ENCODE measurements at regions not wholly inside any gene's neighbourhood (a gene's known extent, or its start where the extent isn't known, plus 50 kb on each side); places are given as distances from the start of the nearest gene placed in this dataset.

- DNase-seq (ENCODE audit: low read depth): no peak
- no peak overlapping the region for H3K4me3 ChIP-seq (ENCODE audit: control insufficient read depth, low read depth, low read length)
- TF ChIP-seq, protein P1, sequence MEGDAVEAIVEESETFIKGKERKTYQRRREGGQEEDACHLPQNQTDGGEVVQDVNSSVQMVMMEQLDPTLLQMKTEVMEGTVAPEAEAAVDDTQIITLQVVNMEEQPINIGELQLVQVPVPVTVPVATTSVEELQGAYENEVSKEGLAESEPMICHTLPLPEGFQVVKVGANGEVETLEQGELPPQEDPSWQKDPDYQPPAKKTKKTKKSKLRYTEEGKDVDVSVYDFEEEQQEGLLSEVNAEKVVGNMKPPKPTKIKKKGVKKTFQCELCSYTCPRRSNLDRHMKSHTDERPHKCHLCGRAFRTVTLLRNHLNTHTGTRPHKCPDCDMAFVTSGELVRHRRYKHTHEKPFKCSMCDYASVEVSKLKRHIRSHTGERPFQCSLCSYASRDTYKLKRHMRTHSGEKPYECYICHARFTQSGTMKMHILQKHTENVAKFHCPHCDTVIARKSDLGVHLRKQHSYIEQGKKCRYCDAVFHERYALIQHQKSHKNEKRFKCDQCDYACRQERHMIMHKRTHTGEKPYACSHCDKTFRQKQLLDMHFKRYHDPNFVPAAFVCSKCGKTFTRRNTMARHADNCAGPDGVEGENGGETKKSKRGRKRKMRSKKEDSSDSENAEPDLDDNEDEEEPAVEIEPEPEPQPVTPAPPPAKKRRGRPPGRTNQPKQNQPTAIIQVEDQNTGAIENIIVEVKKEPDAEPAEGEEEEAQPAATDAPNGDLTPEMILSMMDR (conservative IDR thresholded peaks at IDR 0.05; ENCODE audit: control insufficient read depth, insufficient read depth, low read depth, low read length): no peak
Measured at GRCh38 chr14:63781686-63782085, 53.8 kb upstream of the SGPP1 start.

DNA sequence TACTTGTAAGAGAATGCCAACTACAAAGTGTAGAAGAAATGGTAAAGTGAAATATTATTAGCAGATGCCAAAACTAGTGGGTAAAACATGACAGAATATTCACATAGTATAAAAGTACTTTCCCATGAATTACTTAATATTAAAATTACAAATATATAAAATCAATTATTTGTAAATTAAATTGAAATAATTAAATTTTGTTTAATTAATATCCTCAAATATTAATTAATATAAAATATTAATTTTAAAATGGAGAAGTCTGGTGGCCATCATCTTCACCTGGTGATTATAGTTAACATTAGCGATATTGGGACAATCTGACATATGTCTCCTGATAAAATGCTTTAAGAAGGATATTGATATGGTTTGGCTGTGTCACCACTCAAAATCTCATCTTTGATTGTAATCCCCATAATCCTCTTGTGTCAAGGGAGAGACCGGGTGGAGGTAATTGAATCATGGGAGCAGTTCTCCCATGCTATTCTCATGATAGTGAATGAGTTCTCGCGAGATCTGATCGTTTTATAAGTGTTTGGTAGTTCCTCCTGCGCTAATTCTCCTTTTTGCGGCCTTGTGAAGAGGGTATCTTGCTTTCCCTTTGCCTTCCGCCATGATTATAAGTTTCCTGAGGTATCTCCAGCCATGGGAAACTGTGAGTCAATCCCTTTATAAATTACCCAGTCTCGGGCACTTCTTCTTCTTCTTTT, 55.0 kb upstream of the SGPP1 start:
- no peak overlapping the region for H3K4me3 ChIP-seq (ENCODE audit: control insufficient read depth, low read depth, low read length)
- TF ChIP-seq, protein P1 (conservative IDR thresholded peaks at IDR 0.05; ENCODE audit: control insufficient read depth, insufficient read depth, low read depth, low read length): no peak
- DNase-seq (ENCODE audit: low read depth): no peak

DNA sequence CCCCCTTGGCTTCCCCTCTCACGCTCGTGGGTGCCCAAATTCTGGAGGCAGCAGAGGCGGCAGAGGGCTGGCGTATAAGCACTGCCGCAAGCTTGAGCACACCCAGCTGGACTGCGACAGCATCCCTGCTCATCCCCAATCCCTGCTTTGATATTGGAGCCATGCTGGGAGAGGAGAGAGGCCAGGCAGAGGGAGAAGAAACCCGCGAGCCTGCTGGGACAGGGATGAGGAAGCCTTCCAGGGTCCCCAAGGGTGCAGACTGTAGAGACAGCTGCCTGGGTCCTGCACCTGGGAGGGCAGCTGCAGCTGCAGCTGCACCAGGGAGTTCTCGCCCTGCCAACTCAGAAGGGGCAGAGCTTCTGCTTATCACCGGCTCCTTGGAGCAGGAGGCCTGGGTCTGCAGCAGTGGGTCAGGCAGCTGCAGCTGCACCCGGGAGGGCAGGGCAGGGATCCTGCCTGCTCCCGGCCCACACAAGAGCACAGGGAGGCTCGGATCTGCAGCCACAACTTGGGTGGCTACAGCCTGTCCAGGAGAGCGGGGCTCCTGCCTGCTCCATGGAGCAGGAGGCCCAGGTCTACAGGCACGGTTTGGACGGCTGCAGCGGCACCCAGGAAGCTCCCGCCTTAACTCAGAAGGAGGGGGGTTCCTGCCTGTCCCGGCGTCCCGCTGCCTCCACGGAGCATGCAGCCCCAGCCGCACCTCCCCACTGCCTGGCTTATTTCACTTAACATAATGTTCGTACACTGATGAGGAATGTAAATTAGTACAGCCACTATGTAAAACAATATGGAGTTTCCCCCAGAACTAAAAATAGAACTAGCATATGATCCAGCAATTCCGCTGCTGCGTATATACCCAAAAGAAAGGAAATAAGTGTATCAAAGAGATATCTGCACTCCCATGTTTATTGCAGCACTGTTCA, 60.4 kb upstream of the SGPP1 start:
- TF ChIP-seq, protein P1 (conservative IDR thresholded peaks at IDR 0.05; ENCODE audit: control insufficient read depth, insufficient read depth, low read depth, low read length): no peak
- DNase-seq (ENCODE audit: low read depth): no peak

GRCh38 chr14:63793376-63793775, 59.4 kb upstream of the SYNE2 start:
- TF ChIP-seq, protein P1 (conservative IDR thresholded peaks at IDR 0.05; ENCODE audit: control insufficient read depth, insufficient read depth, low read depth, low read length): no peak
- no peak overlapping the region for H3K4me3 ChIP-seq (ENCODE audit: control insufficient read depth, low read depth, low read length)
- DNase-seq (ENCODE audit: low read depth): no peak

More for the DNA sequence above, 60.4 kb upstream of the SGPP1 start:
- H3K4me3 ChIP-seq (ENCODE audit: control insufficient read depth, low read depth, low read length): no peak overlapping the region

GRCh38 chr14:63795532-63795931, 57.3 kb upstream of the SYNE2 start:
- no peak overlapping the region for H3K4me3 ChIP-seq (ENCODE audit: control insufficient read depth, low read depth, low read length)
- peak; percentile 11 for DNase-seq (ENCODE audit: low read depth)
- TF ChIP-seq, protein P1 (conservative IDR thresholded peaks at IDR 0.05; ENCODE audit: control insufficient read depth, insufficient read depth, low read depth, low read length): no peak

DNA sequence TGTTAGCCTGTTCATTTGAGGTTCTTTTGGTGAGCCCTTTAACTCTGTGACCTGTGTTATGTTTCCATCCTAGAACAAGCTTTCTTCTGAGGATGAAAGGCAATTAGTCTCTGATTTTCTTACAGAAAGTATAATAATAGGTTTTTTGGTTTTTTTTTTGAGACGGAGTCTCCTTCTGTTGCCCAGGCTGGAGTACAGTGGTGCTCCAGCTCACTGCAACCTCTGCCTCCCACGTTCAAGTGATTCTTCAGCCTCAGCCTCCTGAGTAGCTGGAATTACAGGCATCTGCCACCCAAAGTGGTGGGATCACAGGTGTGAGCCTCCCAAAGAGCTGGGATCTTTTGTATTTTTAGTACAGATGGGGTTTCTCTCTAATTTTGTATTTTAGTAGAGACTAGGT, 52.7 kb upstream of the SYNE2 start:
- TF ChIP-seq, protein P1 (conservative IDR thresholded peaks at IDR 0.05; ENCODE audit: control insufficient read depth, insufficient read depth, low read depth, low read length): no peak
- no peak for DNase-seq (ENCODE audit: low read depth)
- peak overlapping the region; percentile 12 for H3K4me3 ChIP-seq (ENCODE audit: control insufficient read depth, low read depth, low read length)

Data from fibroblast of mammary gland (primary cell).